ENCODE measurements at regions not wholly inside any gene's neighbourhood (a gene's known extent, or its start where the extent isn't known, plus 50 kb on each side); places are given as distances from the start of the nearest gene placed in this dataset.

GRCh38 chr16:64391063-64391600, 730.7 kb downstream of the CDH11 start:
- TF ChIP-seq POLR2A (IDR thresholded peaks at IDR 0.05) = no peak
- no peak for TF ChIP-seq CTCF (IDR thresholded peaks at IDR 0.05)

Measured in testis (tissue), 2 donors.